GM21786 (cell line): ENCODE measurements at regions not wholly inside any gene's neighbourhood (a gene's known extent, or its start where the extent isn't known, plus 50 kb on each side); places are given as distances from the start of the nearest gene placed in this dataset.
A peak's percentile ranks its signal among the peaks of the same experiment; 100 is the strongest.
"Not testable (repeated sequence)": the region's sequence is repeated elsewhere in the genome, so short reads cannot be mapped to it uniquely, and the experiment has no call there.

Experiments
- ATAC-seq: cut with Tn5 transposase; IDR thresholded peaks from one replicate; pipeline ENCODE4 v1.9.1; 2021; ENCODE audit not compliant: unreplicated experiment

DNA sequence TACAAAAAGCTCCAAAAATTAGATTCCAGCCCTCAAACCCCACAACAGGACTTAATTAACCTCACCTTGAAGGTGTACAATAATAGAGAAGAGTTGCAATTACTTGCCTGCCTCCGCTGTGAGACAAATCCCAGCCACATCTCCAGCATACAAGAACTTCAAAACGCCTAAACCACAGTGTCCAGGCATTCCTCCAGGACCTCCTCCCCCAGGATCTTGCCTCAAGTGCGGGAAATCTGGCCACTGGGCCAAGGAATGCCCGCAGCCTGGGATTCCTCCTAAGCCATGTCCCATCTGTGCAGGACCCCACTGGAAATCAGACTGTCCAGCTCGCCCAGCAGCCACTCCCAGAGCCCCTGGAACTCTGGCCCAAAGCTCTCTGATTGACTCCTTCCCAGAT lies 101.3 kb upstream of the CCNG1 start:
- ATAC-seq: not testable (repeated sequence)

DNA sequence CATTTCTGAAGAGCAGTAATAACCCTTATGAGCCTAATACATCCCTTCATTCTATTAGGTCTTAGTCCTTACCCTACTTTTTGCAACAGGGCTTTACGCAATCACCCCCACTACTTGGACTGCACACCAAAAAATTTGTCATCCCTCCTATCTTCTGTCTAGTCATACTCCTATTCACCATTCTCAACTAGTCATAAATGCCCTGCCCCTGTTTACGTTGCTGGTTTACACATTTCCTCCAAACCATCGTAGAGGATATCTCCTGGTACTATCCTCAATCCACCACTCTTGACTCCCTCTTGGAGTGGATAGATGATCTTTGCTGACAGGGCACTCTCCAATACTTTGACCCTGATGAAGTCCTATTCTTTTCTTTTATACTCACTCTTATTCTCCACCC lies 98.2 kb upstream of the CCNG1 start:
- no peak for ATAC-seq

- not testable (repeated sequence) for ATAC-seq
Measured at GRCh38 chr5:163340378-163340777, 97.0 kb upstream of the CCNG1 start.

GRCh38 chr5:163342306-163342705 lies 95.1 kb upstream of the CCNG1 start:
- ATAC-seq: no peak

DNA sequence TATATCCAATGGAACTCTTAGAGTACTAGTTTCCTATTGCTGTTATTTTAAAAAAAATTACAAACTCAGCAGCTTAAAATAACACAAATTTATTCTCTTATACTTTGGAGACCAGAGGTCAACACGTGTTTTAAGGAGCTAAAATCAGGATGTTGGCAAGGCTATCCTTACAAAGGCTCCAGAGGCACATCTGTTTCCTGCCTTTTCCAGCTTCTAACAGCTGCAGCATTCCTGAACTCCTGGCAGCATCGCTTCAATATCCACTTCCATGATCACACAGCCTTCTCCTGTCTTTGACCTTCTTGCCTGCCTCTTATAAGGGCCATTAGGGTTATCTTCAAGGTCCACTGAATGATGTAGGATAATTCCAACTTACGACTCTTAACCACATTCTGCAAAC lies 92.2 kb upstream of the CCNG1 start:
- no peak for ATAC-seq

DNA sequence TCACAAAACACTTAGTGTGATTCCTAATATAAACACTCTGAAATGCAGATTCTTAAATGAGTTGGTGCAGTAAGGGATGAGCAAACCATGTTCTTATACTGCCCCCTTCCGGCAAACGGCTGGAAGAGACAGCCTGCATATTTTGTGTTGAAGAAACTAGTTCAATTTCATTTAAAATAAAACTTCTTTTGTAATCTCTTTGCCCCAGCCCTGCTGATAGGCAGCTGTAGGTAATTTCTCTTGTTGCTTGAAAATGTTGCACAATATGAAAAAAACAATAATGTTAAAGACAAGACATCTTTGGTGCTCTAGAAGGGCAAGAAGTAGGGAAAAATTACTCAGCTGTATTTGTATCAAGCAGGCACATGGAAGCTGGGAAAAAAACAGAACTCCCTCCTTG lies 89.7 kb upstream of the CCNG1 start:
- peak; percentile 67 for ATAC-seq

- no peak for ATAC-seq
Measured at GRCh38 chr5:163350083-163350482, 87.3 kb upstream of the CCNG1 start.

GRCh38 chr5:163352531-163352930 lies 84.9 kb upstream of the CCNG1 start:
- no peak for ATAC-seq

GRCh38 chr5:163355811-163356210 lies 81.6 kb upstream of the CCNG1 start:
- not testable (repeated sequence) for ATAC-seq

DNA sequence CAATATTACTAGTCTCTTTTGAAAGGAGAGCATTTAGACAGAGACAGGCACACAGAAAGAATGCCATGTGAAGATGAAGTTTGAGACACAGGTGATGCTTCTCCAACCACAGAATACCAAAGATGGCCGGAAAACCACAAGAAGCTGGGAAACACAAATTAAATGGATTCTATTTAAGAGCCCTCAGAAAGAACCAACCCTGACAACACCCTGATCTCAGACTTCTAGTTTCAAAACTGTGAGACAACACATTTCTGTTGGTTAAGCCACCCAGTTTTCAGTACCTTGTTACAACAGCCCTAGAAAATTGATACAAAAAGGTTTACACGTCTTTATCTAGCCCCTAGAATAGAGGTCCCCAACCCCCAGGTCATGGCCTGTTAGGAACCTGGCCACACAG lies 79.8 kb upstream of the CCNG1 start:
- no peak for ATAC-seq

DNA sequence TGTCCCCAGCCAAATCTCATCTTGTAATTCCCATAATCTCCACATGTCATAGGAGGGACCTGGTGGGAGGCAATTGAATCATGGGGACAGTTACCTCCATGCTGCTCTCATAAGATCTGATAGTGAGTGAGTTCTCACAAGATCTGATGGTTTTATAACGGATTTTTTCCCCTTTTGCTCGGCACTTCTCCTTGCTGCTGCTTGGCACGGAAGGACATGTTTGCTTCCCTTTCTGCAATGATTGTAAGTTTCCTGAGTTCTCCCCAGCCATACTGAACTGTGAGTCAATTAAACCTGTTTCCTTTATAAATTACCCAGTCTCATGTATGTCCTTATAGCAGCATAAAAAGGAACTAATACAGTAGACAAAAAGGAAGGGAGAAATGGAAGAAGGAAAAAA lies 76.7 kb upstream of the CCNG1 start:
- ATAC-seq: no peak

DNA sequence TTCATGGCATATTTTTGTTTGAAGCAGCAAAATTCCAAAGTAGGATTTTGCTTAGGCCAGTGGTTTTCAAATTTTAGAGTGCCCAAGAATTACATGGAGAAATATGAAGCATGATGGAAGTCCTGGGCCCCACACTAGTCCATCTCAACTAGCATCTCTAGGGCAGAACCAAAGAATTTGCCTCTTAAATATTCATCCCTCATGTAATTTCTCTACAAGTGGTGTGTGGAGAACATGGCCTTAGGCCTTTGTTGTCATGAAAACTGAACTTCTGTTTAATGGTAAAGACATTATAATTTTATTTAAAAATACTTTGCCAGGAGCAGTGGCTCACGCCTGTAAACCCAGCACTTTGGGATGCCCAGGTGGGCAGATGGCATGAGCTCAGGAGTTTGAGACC lies 75.9 kb upstream of the CCNG1 start:
- ATAC-seq: no peak

- no peak for ATAC-seq
Measured at GRCh38 chr5:163362840-163363371, 74.5 kb upstream of the CCNG1 start.

DNA sequence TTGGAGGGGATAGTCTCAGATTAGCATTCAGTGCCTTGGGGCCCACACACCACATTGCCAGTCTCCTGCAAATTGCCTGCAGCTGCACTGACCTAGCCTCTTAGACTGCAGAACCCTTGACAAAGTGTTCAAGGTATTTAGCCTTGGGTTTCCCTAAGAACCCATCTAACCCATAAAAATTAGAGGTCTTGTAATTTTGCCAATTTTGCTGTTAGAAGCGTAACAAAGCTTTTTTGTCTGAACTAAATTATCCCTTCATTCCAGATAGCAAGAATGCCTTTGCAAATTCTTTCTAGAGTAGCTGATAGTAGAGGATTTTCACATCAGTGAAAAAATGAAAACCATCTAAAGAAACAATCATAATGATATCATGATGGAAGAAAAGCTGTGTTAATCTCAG lies 74.0 kb upstream of the CCNG1 start:
- ATAC-seq: no peak

DNA sequence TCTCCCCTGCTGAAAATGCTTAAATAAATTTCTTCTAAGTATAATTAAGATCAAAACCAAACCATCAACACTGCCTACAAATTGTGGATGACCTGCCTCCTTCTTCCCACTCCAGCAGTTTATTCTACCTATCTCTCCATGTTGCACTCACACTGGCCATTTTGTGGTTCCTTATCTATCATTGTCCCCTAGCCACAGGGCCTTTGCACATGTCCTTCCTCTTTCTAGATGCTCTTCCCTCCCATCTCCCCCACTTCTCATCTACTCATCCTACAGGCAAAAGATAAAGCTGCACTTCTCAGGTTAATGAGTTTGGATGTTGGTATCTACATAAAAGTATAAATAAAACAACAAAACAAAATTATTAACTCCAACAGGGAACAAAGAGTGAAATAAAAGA lies 70.6 kb upstream of the CCNG1 start:
- ATAC-seq: no peak

- no peak for ATAC-seq
Measured at GRCh38 chr5:163369776-163370385, 67.5 kb upstream of the CCNG1 start.

DNA sequence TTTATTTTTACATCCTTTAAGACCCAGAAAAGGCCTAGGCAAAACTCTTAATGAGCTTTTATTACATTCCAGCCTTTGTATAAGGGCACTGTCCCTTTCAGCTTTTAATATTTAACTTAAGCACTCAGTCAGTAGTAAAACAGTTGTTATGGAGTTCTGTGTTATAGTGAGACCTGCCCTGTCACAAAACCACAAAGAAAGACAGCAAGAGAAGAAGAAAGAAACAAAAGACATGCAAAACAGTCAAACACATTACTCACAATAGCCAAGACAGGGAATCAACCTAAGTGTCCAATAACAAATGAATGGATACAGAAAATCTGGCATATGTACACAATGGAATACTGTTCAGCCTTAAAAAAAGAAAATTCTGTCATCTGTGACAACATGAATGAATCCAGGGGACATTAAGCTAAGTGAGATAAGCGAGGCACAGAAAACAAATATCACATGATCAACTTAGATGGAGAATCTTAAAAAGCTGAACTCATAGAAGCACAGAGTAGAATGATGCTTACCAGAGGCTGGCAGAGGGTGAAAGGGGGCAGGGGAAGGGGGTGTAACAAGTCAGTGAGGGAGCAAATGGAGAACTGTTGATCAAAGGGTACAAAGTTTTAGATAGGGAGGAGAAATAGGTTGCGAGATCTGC lies 63.8 kb upstream of the CCNG1 start:
- ATAC-seq: peak; percentile 64

DNA sequence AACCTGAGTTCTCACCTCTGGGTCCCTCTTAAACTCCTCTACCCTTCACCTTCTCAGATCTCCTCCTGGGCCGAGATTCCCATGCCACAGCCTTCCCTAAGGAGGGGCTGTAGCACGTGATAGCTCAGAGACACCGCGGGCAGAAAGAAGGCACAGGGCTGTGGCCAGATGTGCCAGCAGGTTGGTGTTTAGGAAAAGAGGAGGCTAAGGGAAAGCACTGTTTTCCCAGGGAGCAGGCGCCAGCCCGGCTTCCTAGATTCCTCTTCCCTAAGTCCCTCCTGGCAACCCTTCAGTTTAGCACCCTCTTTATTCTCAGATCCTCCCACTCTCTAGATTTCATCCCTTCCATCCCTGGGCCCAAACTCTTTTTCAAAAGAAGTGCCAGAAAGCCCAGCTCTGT lies 59.4 kb upstream of the CCNG1 start:
- no peak for ATAC-seq

GRCh38 chr5:163379298-163380155 lies 57.9 kb upstream of the CCNG1 start:
- no peak for ATAC-seq

- ATAC-seq: no peak
Measured at GRCh38 chr5:163381832-163382231, 55.6 kb upstream of the CCNG1 start.

DNA sequence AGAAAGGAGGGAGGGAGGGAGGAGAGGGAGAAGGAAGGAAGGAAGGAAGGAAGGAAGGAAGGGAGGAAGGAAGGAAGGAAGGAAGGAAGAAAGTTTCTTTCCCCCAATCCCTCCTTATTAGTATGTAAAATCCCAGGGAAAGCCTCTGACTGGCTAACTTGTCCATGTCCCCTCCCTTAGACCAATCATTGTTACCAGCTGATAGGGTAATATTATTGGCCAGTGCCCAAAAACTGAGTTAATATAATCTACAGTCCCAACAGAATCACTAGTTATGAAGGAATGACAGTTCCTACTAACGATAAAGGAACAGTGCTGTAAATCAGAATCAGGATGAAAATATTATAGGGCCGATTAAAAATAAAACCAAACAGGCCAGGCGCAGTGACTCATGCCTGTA lies 53.6 kb upstream of the CCNG1 start:
- ATAC-seq: no peak

DNA sequence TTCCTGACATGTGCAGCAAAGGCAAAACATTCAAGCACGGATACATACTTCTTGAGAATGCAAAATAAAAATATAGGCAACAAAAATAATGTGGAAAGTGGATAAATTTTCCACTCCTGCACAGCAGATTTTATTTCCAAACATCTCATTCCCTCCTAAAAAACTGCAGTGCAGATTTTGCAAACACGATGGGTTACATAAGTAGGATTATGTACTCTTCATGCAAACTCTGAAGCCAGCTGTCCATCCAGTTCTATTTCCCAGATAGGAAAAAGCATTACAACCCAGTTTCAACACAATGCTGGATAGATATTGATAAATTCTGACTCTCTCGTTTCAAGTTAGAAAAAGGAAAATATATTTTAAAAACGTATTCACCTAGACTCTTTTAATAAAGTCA lies 52.7 kb upstream of the CCNG1 start:
- no peak for ATAC-seq
